WTC11 (cell line): ENCODE measurements at regions not wholly inside any gene's neighbourhood (a gene's known extent, or its start where the extent isn't known, plus 50 kb on each side); places are given as distances from the start of the nearest gene placed in this dataset.

Experiments
- ATF6 ChIP-seq: sonication (generic); formaldehyde crosslinking; IDR thresholded peaks from 2 replicates; pipeline ENCODE4 v1.8.1; 2023; ENCODE audit warnings: mild to moderate bottlenecking, missing genetic modification reagents
- E2F4 ChIP-seq: sonication (generic); formaldehyde crosslinking; IDR thresholded peaks from 2 replicates; pipeline ENCODE4 v1.8.1; 2022; ENCODE audit warnings: low read depth, mild to moderate bottlenecking, moderate library complexity, missing genetic modification reagents, borderline replicate concordance
- IRF2 ChIP-seq: sonication (generic); formaldehyde crosslinking; IDR thresholded peaks from 2 replicates; pipeline ENCODE4 v1.8.0; 2022; ENCODE audit warnings: low read depth, missing genetic modification reagents, borderline replicate concordance
- SMAD3 ChIP-seq: sonication (generic); formaldehyde crosslinking; IDR thresholded peaks from 2 replicates; pipeline ENCODE4 v1.8.0; 2022; ENCODE audit warnings: missing genetic modification reagents, mild to moderate bottlenecking, borderline replicate concordance
- ZNF232 ChIP-seq: sonication (generic); formaldehyde crosslinking; IDR thresholded peaks from 2 replicates; pipeline ENCODE4 v1.8.0; 2022; ENCODE audit warnings: mild to moderate bottlenecking, missing genetic modification reagents
- TF ChIP-seq, protein P1 (sequence below): fragments of 200-600 bp; IDR thresholded peaks from 2 replicates; pipeline ENCODE4 v1.8.0; 2022; ENCODE audit warnings: antibody characterized with exemption
- TF ChIP-seq, protein P2 (sequence below): sonication (generic); formaldehyde crosslinking; IDR thresholded peaks from 2 replicates; pipeline ENCODE4 v1.8.0; 2022; ENCODE audit warnings: mild to moderate bottlenecking, missing genetic modification reagents
- TF ChIP-seq, protein P3 (sequence below): fragments of 250-450 bp; sonication (Bioruptor Pico); IDR thresholded peaks from 2 replicates; pipeline ENCODE4 v1.9.0; 2021; ENCODE audit warnings: mild to moderate bottlenecking, borderline replicate concordance
- TF ChIP-seq, protein P4 (sequence below): sonication (generic); formaldehyde crosslinking; IDR thresholded peaks from 2 replicates; pipeline ENCODE4 v1.8.1; 2022; ENCODE audit warnings: low read depth, missing genetic modification reagents, borderline replicate concordance
- TF ChIP-seq, protein P5 (sequence below): sonication (generic); formaldehyde crosslinking; IDR thresholded peaks from 2 replicates; pipeline ENCODE4 v1.8.0; 2022; ENCODE audit warnings: mild to moderate bottlenecking, missing genetic modification reagents
- TF ChIP-seq, protein P6 (sequence below): fragments of 250-450 bp; sonication (Bioruptor Pico); IDR thresholded peaks from 2 replicates; pipeline ENCODE4 v1.9.0; 2021; ENCODE audit warnings: moderate library complexity, mild to moderate bottlenecking, inconsistent platforms, borderline replicate concordance

DNA sequence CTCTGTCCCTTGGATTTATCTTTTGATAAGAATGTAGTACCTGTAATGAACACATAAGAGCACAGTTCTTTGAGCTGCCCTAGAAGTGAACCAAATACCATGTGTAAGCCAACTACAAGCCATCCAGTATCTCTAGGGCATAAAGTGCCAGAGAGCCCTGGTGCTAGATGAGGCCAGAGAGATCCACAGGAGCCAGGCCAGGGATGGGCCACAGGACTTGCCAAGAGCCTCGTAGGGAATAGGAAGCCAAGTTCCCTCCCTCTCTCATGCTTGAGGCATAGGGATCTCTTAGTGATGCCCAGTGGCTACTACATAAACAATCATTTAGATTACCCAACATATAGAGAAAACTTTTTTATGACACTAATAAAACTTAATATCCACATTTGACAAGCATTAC, 64.8 kb upstream of the FAR1 start:
- TF ChIP-seq, protein P1, sequence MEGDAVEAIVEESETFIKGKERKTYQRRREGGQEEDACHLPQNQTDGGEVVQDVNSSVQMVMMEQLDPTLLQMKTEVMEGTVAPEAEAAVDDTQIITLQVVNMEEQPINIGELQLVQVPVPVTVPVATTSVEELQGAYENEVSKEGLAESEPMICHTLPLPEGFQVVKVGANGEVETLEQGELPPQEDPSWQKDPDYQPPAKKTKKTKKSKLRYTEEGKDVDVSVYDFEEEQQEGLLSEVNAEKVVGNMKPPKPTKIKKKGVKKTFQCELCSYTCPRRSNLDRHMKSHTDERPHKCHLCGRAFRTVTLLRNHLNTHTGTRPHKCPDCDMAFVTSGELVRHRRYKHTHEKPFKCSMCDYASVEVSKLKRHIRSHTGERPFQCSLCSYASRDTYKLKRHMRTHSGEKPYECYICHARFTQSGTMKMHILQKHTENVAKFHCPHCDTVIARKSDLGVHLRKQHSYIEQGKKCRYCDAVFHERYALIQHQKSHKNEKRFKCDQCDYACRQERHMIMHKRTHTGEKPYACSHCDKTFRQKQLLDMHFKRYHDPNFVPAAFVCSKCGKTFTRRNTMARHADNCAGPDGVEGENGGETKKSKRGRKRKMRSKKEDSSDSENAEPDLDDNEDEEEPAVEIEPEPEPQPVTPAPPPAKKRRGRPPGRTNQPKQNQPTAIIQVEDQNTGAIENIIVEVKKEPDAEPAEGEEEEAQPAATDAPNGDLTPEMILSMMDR = no peak
- TF ChIP-seq SMAD3 (CRISPR knock-in tag) (no peak), ATF6 (CRISPR knock-in tag) (no peak), IRF2 (CRISPR knock-in tag) (no peak), ZNF232 (no peak), E2F4 (CRISPR knock-in tag) (no peak)
- TF ChIP-seq, protein P2, sequence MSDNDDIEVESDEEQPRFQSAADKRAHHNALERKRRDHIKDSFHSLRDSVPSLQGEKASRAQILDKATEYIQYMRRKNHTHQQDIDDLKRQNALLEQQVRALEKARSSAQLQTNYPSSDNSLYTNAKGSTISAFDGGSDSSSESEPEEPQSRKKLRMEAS (CRISPR knock-in tag) = no peak
- TF ChIP-seq, protein P3, sequence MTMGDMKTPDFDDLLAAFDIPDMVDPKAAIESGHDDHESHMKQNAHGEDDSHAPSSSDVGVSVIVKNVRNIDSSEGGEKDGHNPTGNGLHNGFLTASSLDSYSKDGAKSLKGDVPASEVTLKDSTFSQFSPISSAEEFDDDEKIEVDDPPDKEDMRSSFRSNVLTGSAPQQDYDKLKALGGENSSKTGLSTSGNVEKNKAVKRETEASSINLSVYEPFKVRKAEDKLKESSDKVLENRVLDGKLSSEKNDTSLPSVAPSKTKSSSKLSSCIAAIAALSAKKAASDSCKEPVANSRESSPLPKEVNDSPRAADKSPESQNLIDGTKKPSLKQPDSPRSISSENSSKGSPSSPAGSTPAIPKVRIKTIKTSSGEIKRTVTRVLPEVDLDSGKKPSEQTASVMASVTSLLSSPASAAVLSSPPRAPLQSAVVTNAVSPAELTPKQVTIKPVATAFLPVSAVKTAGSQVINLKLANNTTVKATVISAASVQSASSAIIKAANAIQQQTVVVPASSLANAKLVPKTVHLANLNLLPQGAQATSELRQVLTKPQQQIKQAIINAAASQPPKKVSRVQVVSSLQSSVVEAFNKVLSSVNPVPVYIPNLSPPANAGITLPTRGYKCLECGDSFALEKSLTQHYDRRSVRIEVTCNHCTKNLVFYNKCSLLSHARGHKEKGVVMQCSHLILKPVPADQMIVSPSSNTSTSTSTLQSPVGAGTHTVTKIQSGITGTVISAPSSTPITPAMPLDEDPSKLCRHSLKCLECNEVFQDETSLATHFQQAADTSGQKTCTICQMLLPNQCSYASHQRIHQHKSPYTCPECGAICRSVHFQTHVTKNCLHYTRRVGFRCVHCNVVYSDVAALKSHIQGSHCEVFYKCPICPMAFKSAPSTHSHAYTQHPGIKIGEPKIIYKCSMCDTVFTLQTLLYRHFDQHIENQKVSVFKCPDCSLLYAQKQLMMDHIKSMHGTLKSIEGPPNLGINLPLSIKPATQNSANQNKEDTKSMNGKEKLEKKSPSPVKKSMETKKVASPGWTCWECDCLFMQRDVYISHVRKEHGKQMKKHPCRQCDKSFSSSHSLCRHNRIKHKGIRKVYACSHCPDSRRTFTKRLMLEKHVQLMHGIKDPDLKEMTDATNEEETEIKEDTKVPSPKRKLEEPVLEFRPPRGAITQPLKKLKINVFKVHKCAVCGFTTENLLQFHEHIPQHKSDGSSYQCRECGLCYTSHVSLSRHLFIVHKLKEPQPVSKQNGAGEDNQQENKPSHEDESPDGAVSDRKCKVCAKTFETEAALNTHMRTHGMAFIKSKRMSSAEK (CRISPR knock-in tag) = no peak
- TF ChIP-seq, protein P4, sequence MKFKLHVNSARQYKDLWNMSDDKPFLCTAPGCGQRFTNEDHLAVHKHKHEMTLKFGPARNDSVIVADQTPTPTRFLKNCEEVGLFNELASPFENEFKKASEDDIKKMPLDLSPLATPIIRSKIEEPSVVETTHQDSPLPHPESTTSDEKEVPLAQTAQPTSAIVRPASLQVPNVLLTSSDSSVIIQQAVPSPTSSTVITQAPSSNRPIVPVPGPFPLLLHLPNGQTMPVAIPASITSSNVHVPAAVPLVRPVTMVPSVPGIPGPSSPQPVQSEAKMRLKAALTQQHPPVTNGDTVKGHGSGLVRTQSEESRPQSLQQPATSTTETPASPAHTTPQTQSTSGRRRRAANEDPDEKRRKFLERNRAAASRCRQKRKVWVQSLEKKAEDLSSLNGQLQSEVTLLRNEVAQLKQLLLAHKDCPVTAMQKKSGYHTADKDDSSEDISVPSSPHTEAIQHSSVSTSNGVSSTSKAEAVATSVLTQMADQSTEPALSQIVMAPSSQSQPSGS = no peak
- TF ChIP-seq, protein P5, sequence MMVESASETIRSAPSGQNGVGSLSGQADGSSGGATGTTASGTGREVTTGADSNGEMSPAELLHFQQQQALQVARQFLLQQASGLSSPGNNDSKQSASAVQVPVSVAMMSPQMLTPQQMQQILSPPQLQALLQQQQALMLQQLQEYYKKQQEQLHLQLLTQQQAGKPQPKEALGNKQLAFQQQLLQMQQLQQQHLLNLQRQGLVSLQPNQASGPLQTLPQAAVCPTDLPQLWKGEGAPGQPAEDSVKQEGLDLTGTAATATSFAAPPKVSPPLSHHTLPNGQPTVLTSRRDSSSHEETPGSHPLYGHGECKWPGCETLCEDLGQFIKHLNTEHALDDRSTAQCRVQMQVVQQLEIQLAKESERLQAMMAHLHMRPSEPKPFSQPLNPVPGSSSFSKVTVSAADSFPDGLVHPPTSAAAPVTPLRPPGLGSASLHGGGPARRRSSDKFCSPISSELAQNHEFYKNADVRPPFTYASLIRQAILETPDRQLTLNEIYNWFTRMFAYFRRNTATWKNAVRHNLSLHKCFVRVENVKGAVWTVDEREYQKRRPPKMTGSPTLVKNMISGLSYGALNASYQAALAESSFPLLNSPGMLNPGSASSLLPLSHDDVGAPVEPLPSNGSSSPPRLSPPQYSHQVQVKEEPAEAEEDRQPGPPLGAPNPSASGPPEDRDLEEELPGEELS (CRISPR knock-in tag) = no peak
- TF ChIP-seq, protein P6, sequence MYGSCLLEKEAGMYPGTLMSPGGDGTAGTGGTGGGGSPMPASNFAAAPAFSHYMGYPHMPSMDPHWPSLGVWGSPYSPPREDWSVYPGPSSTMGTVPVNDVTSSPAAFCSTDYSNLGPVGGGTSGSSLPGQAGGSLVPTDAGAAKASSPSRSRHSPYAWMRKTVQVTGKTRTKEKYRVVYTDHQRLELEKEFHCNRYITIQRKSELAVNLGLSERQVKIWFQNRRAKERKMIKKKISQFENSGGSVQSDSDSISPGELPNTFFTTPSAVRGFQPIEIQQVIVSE = no peak
